ENCODE measurements at regions not wholly inside any gene's neighbourhood (a gene's known extent, or its start where the extent isn't known, plus 50 kb on each side); places are given as distances from the start of the nearest gene placed in this dataset.

- TF ChIP-seq, protein P1, sequence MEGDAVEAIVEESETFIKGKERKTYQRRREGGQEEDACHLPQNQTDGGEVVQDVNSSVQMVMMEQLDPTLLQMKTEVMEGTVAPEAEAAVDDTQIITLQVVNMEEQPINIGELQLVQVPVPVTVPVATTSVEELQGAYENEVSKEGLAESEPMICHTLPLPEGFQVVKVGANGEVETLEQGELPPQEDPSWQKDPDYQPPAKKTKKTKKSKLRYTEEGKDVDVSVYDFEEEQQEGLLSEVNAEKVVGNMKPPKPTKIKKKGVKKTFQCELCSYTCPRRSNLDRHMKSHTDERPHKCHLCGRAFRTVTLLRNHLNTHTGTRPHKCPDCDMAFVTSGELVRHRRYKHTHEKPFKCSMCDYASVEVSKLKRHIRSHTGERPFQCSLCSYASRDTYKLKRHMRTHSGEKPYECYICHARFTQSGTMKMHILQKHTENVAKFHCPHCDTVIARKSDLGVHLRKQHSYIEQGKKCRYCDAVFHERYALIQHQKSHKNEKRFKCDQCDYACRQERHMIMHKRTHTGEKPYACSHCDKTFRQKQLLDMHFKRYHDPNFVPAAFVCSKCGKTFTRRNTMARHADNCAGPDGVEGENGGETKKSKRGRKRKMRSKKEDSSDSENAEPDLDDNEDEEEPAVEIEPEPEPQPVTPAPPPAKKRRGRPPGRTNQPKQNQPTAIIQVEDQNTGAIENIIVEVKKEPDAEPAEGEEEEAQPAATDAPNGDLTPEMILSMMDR (IDR thresholded peaks at IDR 0.05; ENCODE audit: insufficient read depth, low read depth, low read length): no peak
- no peak for TF ChIP-seq EZH2 (IDR thresholded peaks at IDR 0.05; ENCODE audit: insufficient read depth, low read length)
Observed at GRCh38 chr5:26669523-26669922, 368.9 kb downstream of the CDH9 start.

Data from astrocyte (in vitro differentiated cells and primary cell).